ENCODE measurements at regions not wholly inside any gene's neighbourhood (a gene's known extent, or its start where the extent isn't known, plus 50 kb on each side); places are given as distances from the start of the nearest gene placed in this dataset.

DNA sequence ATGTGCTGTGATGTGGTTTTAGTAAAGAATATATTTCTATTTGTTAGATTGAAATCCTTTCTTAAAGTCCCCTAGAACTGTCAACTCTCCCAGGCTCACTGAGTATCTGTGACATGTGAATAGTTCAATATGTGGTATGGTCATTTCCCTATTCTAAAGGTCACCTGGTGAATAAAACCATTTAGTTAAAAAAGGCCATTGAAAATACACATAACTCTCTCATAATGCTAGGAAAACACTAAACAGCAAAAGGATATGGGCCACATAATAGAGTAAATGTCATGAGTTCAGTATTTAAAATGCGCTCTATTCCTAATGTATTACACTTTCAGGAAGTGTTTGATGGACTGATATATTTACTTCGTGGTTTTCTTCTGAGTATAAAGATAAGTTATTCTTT is 420.9 kb upstream of the JAG1 start:
- Histone ChIP-seq H3K9me3 (ENCODE audit: control insufficient read depth in 1 of 2, insufficient read depth in 1 of 2, low read length in 2 of 2) (no peaks in the 10 kb centered on the region), H3K4me3 (ENCODE audit: low read length) (no peak overlapping the region), H3K27me3 (ENCODE audit: control insufficient read depth in 1 of 2, insufficient read depth in 2 of 2, low read length in 2 of 2) (no peaks in the 10 kb centered on the region), H3K4me1 (ENCODE audit: insufficient read depth, low read length) (no peaks in the 10 kb centered on the region), H3K27ac (ENCODE audit: low read depth in 1 of 2, low read length in 2 of 2) (no peak overlapping the region), H3K36me3 (ENCODE audit: insufficient read depth, low read length) (no peaks in the 10 kb centered on the region)
- Mint-ChIP-seq H3K27ac (no peak overlapping the region), H3K4me1 (ENCODE audit: low read depth) (no peaks in the 10 kb centered on the region), H3K4me3 (no peak overlapping the region), H3K9me3 (no peaks in the 10 kb centered on the region), H3K36me3 (ENCODE audit: low read depth) (no peaks in the 10 kb centered on the region), H3K27me3 (no peaks in the 10 kb centered on the region)
- no peak for DNase-seq
- intact Hi-C loops (cut with DNase I, micrococcal nuclease): no loop called here
- POLR2A ChIA-PET: no interaction called here
- no peak for ATAC-seq (ENCODE audit: poor library complexity)
- TF ChIP-seq, protein P1, sequence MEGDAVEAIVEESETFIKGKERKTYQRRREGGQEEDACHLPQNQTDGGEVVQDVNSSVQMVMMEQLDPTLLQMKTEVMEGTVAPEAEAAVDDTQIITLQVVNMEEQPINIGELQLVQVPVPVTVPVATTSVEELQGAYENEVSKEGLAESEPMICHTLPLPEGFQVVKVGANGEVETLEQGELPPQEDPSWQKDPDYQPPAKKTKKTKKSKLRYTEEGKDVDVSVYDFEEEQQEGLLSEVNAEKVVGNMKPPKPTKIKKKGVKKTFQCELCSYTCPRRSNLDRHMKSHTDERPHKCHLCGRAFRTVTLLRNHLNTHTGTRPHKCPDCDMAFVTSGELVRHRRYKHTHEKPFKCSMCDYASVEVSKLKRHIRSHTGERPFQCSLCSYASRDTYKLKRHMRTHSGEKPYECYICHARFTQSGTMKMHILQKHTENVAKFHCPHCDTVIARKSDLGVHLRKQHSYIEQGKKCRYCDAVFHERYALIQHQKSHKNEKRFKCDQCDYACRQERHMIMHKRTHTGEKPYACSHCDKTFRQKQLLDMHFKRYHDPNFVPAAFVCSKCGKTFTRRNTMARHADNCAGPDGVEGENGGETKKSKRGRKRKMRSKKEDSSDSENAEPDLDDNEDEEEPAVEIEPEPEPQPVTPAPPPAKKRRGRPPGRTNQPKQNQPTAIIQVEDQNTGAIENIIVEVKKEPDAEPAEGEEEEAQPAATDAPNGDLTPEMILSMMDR (IDR thresholded peaks at IDR 0.05): no peak
- CTCF ChIA-PET: interaction anchor here (0.6 kb wide), 1 partner anchor 1348 kb away, joined by 3 read pairs; no protein-coding TSS in a partner anchor

DNA sequence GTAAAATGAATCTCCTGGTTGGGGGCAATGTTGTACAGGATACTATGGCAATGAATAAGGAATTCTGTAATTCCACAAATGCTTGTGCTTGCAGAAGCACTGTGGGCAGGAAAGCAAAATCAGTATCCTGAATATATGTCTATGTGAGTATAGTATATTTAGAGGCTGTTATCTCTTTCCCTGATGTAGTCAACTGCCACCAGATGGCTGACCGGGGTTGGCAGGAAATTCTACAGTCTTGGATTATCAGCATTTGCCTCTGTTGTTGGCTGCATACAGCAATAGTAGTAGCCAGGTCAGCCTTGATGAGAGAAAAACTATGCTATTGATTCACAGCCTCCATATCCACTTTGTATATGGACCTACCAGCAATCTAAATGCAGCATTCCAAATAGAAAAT is 425.1 kb upstream of the JAG1 start:
- CTCF ChIA-PET: no interaction called here
- POLR2A ChIA-PET: no interaction called here
- no peak overlapping the region for H3K27ac Mint-ChIP-seq
- no peak overlapping the region for H3K4me3 ChIP-seq (ENCODE audit: low read length)
- no peak overlapping the region for H3K4me3 Mint-ChIP-seq
- H3K36me3 Mint-ChIP-seq (ENCODE audit: low read depth): no peaks in the 10 kb centered on the region
- no peaks in the 10 kb centered on the region for H3K36me3 ChIP-seq (ENCODE audit: insufficient read depth, low read length)
- TF ChIP-seq, protein P1 (IDR thresholded peaks at IDR 0.05): no peak
- ATAC-seq (ENCODE audit: poor library complexity) (no peak), DNase-seq (no peak)
- H3K27ac ChIP-seq (ENCODE audit: low read depth in 1 of 2, low read length in 2 of 2): no peak overlapping the region
- no peaks in the 10 kb centered on the region for H3K4me1 Mint-ChIP-seq (ENCODE audit: low read depth)
- no peaks in the 10 kb centered on the region for H3K4me1 ChIP-seq (ENCODE audit: insufficient read depth, low read length)
- H3K27me3 ChIP-seq (ENCODE audit: control insufficient read depth in 1 of 2, insufficient read depth in 2 of 2, low read length in 2 of 2): no peaks in the 10 kb centered on the region
- no peaks in the 10 kb centered on the region for H3K27me3 Mint-ChIP-seq
- H3K9me3 Mint-ChIP-seq: peaks cover 8% of the 10 kb centered on the region
- no peaks in the 10 kb centered on the region for H3K9me3 ChIP-seq (ENCODE audit: control insufficient read depth in 1 of 2, insufficient read depth in 1 of 2, low read length in 2 of 2)
- intact Hi-C loops (cut with DNase I, micrococcal nuclease): no loop called here

GRCh38 chr20:11101243-11101642 is 427.4 kb upstream of the JAG1 start:
- no peaks in the 10 kb centered on the region for H3K27me3 Mint-ChIP-seq
- Histone ChIP-seq H3K27ac (ENCODE audit: low read depth in 1 of 2, low read length in 2 of 2) (no peak overlapping the region), H3K4me3 (ENCODE audit: low read length) (no peak overlapping the region), H3K9me3 (ENCODE audit: control insufficient read depth in 1 of 2, insufficient read depth in 1 of 2, low read length in 2 of 2) (no peaks in the 10 kb centered on the region), H3K4me1 (ENCODE audit: insufficient read depth, low read length) (no peaks in the 10 kb centered on the region), H3K27me3 (ENCODE audit: control insufficient read depth in 1 of 2, insufficient read depth in 2 of 2, low read length in 2 of 2) (no peaks in the 10 kb centered on the region), H3K36me3 (ENCODE audit: insufficient read depth, low read length) (no peaks in the 10 kb centered on the region)
- intact Hi-C loops (cut with DNase I, micrococcal nuclease): no loop called here
- no peak overlapping the region for H3K27ac Mint-ChIP-seq
- no peaks in the 10 kb centered on the region for H3K4me1 Mint-ChIP-seq (ENCODE audit: low read depth)
- no peak for DNase-seq
- H3K4me3 Mint-ChIP-seq: no peak overlapping the region
- H3K9me3 Mint-ChIP-seq: peaks cover 11% of the 10 kb centered on the region
- ATAC-seq (ENCODE audit: poor library complexity): no peak
- TF ChIP-seq, protein P1 (IDR thresholded peaks at IDR 0.05): no peak
- H3K36me3 Mint-ChIP-seq (ENCODE audit: low read depth): no peaks in the 10 kb centered on the region
- ChIA-PET CTCF (no interaction called here), POLR2A (no interaction called here)

Data from CD4-positive, alpha-beta T cell (primary cell).